ENCODE measurements at regions not wholly inside any gene's neighbourhood (a gene's known extent, or its start where the extent isn't known, plus 50 kb on each side); places are given as distances from the start of the nearest gene placed in this dataset.

DNA sequence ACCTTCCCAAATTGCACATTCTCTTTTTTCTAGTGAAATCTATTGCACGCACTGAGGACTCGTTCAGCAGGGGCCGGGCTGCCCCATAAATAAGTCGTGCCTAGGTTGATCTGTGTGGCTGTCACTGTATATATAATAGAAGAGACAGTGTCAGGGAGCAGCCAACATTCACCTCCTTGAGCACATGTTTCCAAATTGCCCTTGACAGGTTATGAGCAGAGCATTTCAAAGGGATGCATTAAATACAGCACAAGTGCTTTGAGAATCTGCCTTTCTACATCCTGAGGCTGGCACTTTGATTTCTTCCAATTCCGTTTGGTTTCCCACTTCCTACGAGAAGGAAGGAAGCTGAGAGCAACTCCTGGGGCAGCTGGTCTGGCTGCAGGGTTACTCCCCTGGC lies 291.2 kb downstream of the NPIPA8 start:
- no peaks in the 10 kb centered on the region for H4K20me1 ChIP-seq (ENCODE audit: insufficient read depth, low read length)
- no peaks in the 10 kb centered on the region for H3K4me1 ChIP-seq (ENCODE audit: low read length)
- H3K9me3 ChIP-seq (replicated peaks; ENCODE audit: insufficient read depth, low read length), result no peaks in the 10 kb centered on the region
- H3K9me2 ChIP-seq (replicated peaks; ENCODE audit: insufficient read depth, low read length), result no peaks in the 10 kb centered on the region
- no peaks in the 10 kb centered on the region for H3K36me3 ChIP-seq (replicated peaks; ENCODE audit: insufficient read depth, low read length)
- no peak for DNase-seq
- H3K27me3 ChIP-seq (replicated peaks; ENCODE audit: insufficient read depth, low read length), result no peaks in the 10 kb centered on the region
- TF ChIP-seq, protein P1, sequence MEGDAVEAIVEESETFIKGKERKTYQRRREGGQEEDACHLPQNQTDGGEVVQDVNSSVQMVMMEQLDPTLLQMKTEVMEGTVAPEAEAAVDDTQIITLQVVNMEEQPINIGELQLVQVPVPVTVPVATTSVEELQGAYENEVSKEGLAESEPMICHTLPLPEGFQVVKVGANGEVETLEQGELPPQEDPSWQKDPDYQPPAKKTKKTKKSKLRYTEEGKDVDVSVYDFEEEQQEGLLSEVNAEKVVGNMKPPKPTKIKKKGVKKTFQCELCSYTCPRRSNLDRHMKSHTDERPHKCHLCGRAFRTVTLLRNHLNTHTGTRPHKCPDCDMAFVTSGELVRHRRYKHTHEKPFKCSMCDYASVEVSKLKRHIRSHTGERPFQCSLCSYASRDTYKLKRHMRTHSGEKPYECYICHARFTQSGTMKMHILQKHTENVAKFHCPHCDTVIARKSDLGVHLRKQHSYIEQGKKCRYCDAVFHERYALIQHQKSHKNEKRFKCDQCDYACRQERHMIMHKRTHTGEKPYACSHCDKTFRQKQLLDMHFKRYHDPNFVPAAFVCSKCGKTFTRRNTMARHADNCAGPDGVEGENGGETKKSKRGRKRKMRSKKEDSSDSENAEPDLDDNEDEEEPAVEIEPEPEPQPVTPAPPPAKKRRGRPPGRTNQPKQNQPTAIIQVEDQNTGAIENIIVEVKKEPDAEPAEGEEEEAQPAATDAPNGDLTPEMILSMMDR (IDR thresholded peaks at IDR 0.05; ENCODE audit: low read length), result no peak
- no peak for TF ChIP-seq EZH2 (optimal IDR thresholded peaks at IDR 0.05; ENCODE audit: low read depth, low read length)
- TF ChIP-seq EZH2phosphoT487 (IDR thresholded peaks at IDR 0.05; ENCODE audit: low read length), result no peak
- no peak overlapping the region for H3K4me2 ChIP-seq (ENCODE audit: low read depth, low read length)
- no peak overlapping the region for H3K27ac ChIP-seq (ENCODE audit: low read length)
- H3K9ac ChIP-seq (ENCODE audit: low read length), result no peak overlapping the region
- no peak overlapping the region for H2AFZ ChIP-seq (ENCODE audit: low read length)
- H3F3A ChIP-seq (ENCODE audit: insufficient read depth, low read length), result no peaks in the 10 kb centered on the region
- no peak overlapping the region for H3K4me3 ChIP-seq (ENCODE audit: low read length)
- H3K79me2 ChIP-seq (ENCODE audit: low read length), result no peaks in the 10 kb centered on the region

DNA sequence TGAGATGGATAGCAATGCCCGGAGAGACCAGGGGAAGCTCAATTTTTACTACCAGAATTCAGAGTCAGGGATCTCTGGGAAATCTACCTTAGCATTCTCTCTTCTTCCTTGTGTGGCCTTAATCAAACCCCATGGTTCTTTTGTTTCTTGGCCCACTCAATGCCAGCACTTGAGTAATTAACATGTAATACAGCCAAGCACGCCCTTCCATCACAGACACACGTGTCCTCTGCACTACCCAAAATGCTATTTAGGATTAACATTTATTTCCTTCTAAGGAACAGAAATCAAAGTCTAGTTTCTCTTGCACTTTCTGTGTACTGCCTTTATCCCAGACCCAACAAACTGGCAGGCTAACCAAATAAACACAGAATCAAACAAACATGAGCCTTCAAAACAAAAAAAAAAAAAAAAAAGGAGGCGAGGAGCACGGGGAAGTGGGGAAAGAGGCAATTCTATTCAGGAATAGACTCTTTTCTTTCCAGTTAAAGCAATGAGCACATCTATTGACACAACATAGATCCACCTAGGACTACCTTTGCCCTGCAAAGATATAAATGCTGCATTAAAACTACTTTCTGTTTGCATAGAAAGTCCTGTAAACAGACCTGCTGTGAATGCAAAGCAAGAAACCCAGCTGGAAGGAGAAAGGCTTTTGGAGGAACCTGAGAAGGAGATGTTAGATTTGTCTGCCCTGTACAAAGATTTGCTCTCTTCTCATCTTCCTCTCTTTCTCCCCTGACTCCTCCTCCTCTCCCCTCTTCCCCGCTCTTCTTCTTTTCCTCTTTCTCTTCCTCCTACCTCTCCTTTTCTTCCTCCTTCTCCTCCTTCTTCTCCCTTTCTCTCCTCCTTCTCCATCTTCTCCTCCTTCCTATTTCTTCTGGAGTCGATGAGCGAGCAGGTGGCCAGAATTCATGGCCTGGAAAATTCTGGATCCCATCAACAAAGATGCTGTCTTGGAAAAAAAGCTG lies 294.4 kb downstream of the NPIPA8 start:
- Histone ChIP-seq H3K36me3 (replicated peaks; ENCODE audit: insufficient read depth, low read length) (no peaks in the 10 kb centered on the region), H3K4me1 (ENCODE audit: low read length) (no peaks in the 10 kb centered on the region), H3F3A (ENCODE audit: insufficient read depth, low read length) (no peaks in the 10 kb centered on the region), H3K4me3 (ENCODE audit: low read length) (no peak overlapping the region), H3K9me2 (replicated peaks; ENCODE audit: insufficient read depth, low read length) (no peaks in the 10 kb centered on the region), H3K27me3 (replicated peaks; ENCODE audit: insufficient read depth, low read length) (no peaks in the 10 kb centered on the region), H3K4me2 (ENCODE audit: low read depth, low read length) (no peak overlapping the region; the same call in 1 of the 2 replicates), H3K27ac (ENCODE audit: low read length) (no peak overlapping the region), H2AFZ (ENCODE audit: low read length) (no peak overlapping the region), H3K9ac (ENCODE audit: low read length) (no peak overlapping the region), H4K20me1 (ENCODE audit: insufficient read depth, low read length) (no peaks in the 10 kb centered on the region), H3K9me3 (replicated peaks; ENCODE audit: insufficient read depth, low read length) (no peaks in the 10 kb centered on the region), H3K79me2 (ENCODE audit: low read length) (no peaks in the 10 kb centered on the region)
- no peak for DNase-seq
- TF ChIP-seq EZH2phosphoT487 (IDR thresholded peaks at IDR 0.05; ENCODE audit: low read length) (no peak), EZH2 (optimal IDR thresholded peaks at IDR 0.05; ENCODE audit: low read depth, low read length) (no peak)
- TF ChIP-seq, protein P1 (IDR thresholded peaks at IDR 0.05; ENCODE audit: low read length), result no peak

DNA sequence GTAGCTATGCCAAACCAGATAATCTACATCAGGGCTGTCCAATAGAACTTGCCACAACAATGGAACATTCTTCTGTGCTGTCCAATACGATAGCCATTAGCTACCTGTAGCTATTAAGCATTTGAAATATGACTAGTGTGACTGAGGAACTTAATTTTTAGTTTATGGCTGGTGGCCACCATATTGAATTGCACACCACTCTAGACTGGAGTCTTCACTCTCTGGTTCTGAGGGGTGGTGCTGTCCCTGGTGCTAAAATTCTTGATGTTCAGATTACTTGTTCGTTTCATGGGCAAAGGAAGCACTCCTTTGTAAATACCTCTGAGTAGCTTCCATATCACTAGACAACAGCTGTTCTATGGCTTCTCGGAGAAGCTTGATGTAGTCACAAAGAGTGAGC lies 296.6 kb downstream of the NPIPA8 start:
- H3K4me2 ChIP-seq (ENCODE audit: low read depth, low read length), result no peak overlapping the region
- H3K79me2 ChIP-seq (ENCODE audit: low read length), result no peaks in the 10 kb centered on the region
- H3K9me3 ChIP-seq (replicated peaks; ENCODE audit: insufficient read depth, low read length), result no peaks in the 10 kb centered on the region
- no peaks in the 10 kb centered on the region for H3K9me2 ChIP-seq (replicated peaks; ENCODE audit: insufficient read depth, low read length)
- no peak overlapping the region for H3K4me3 ChIP-seq (ENCODE audit: low read length)
- H3F3A ChIP-seq (ENCODE audit: insufficient read depth, low read length), result no peaks in the 10 kb centered on the region
- no peak overlapping the region for H2AFZ ChIP-seq (ENCODE audit: low read length)
- no peaks in the 10 kb centered on the region for H3K27me3 ChIP-seq (replicated peaks; ENCODE audit: insufficient read depth, low read length)
- DNase-seq, result no peak
- no peak for TF ChIP-seq EZH2 (optimal IDR thresholded peaks at IDR 0.05; ENCODE audit: low read depth, low read length)
- no peak for TF ChIP-seq EZH2phosphoT487 (IDR thresholded peaks at IDR 0.05; ENCODE audit: low read length)
- TF ChIP-seq, protein P1 (IDR thresholded peaks at IDR 0.05; ENCODE audit: low read length), result no peak
- no peaks in the 10 kb centered on the region for H4K20me1 ChIP-seq (ENCODE audit: insufficient read depth, low read length)
- H3K36me3 ChIP-seq (replicated peaks; ENCODE audit: insufficient read depth, low read length), result no peaks in the 10 kb centered on the region
- no peak overlapping the region for H3K9ac ChIP-seq (ENCODE audit: low read length)
- H3K27ac ChIP-seq (ENCODE audit: low read length), result no peak overlapping the region
- no peaks in the 10 kb centered on the region for H3K4me1 ChIP-seq (ENCODE audit: low read length)

Measured in MM.1S (cell line).